ENCODE measurements at regions not wholly inside any gene's neighbourhood (a gene's known extent, or its start where the extent isn't known, plus 50 kb on each side); places are given as distances from the start of the nearest gene placed in this dataset.

DNA sequence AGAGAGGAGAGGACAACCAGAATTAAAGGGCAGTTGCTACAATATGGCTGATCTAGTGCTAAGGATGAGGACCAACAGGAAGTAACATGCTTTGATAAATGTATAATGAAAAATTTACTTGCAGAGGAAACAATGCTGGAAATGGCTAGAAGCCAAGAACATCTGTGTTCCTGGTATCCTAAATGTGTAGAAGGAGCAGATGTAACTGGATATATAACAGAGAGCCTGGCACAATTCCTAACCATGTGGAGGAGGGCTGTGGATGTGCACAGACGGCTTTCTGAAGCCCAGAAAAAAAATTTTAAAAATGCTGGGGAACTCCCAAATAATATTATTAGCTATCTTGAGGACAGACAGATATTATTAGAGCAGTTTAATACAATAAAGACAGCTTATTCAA, 159.4 kb upstream of the GBE1 start:
- TF ChIP-seq EZH2 (IDR thresholded peaks at IDR 0.05; ENCODE audit: low read length, unreplicated experiment): no peak
- TF ChIP-seq, protein P1, sequence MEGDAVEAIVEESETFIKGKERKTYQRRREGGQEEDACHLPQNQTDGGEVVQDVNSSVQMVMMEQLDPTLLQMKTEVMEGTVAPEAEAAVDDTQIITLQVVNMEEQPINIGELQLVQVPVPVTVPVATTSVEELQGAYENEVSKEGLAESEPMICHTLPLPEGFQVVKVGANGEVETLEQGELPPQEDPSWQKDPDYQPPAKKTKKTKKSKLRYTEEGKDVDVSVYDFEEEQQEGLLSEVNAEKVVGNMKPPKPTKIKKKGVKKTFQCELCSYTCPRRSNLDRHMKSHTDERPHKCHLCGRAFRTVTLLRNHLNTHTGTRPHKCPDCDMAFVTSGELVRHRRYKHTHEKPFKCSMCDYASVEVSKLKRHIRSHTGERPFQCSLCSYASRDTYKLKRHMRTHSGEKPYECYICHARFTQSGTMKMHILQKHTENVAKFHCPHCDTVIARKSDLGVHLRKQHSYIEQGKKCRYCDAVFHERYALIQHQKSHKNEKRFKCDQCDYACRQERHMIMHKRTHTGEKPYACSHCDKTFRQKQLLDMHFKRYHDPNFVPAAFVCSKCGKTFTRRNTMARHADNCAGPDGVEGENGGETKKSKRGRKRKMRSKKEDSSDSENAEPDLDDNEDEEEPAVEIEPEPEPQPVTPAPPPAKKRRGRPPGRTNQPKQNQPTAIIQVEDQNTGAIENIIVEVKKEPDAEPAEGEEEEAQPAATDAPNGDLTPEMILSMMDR (conservative IDR thresholded peaks at IDR 0.05; ENCODE audit: low read depth, low read length): no peak

All from PC-3 (cell line).